ENCODE measurements at regions not wholly inside any gene's neighbourhood (a gene's known extent, or its start where the extent isn't known, plus 50 kb on each side); places are given as distances from the start of the nearest gene placed in this dataset.
"Not testable (repeated sequence)": the region's sequence is repeated elsewhere in the genome, so short reads cannot be mapped to it uniquely, and the experiment has no call there.

GRCh38 chr18:65998971-65999700 is 248.3 kb downstream of the CDH7 start:
- H3K4me3 Mint-ChIP-seq; H3K4me1 Mint-ChIP-seq; H3K36me3 Mint-ChIP-seq (ENCODE audit: low read depth); H3K27me3 Mint-ChIP-seq; CTCF ChIA-PET; H3K27ac Mint-ChIP-seq; H3K9me3 Mint-ChIP-seq; DNase-seq; POLR2A ChIA-PET: not testable (repeated sequence)

GRCh38 chr18:65995206-65995605 is 244.4 kb downstream of the CDH7 start:
- no peak overlapping the region for H3K27ac Mint-ChIP-seq
- no peaks in the 10 kb centered on the region for H3K4me1 Mint-ChIP-seq
- no peak overlapping the region for H3K4me3 Mint-ChIP-seq
- H3K27me3 Mint-ChIP-seq: no peaks in the 10 kb centered on the region
- peaks cover 9% of the 10 kb centered on the region for H3K9me3 Mint-ChIP-seq
- H3K36me3 Mint-ChIP-seq (ENCODE audit: low read depth): no peaks in the 10 kb centered on the region
- ChIA-PET CTCF (no interaction called here), POLR2A (no interaction called here)
- no peak for DNase-seq

- no peak for DNase-seq
- H3K4me3 Mint-ChIP-seq: no peak overlapping the region
- POLR2A ChIA-PET: no interaction called here
- no peak overlapping the region for H3K27ac Mint-ChIP-seq
- CTCF ChIA-PET: no interaction called here
- H3K36me3 Mint-ChIP-seq (ENCODE audit: low read depth): no peaks in the 10 kb centered on the region
- no peaks in the 10 kb centered on the region for H3K27me3 Mint-ChIP-seq
- peaks cover 9% of the 10 kb centered on the region for H3K9me3 Mint-ChIP-seq
- H3K4me1 Mint-ChIP-seq: no peaks in the 10 kb centered on the region
Measured at GRCh38 chr18:65994302-65994701, 243.5 kb downstream of the CDH7 start.

- H3K9me3 Mint-ChIP-seq: peaks cover 7% of the 10 kb centered on the region
- ChIA-PET POLR2A (no interaction called here), CTCF (no interaction called here)
- no peak overlapping the region for H3K4me3 Mint-ChIP-seq
- no peak for DNase-seq
- no peaks in the 10 kb centered on the region for H3K27me3 Mint-ChIP-seq
- H3K27ac Mint-ChIP-seq: no peak overlapping the region
- H3K36me3 Mint-ChIP-seq (ENCODE audit: low read depth): no peaks in the 10 kb centered on the region
- no peaks in the 10 kb centered on the region for H3K4me1 Mint-ChIP-seq
Measured at GRCh38 chr18:65990944-65991708, 240.3 kb downstream of the CDH7 start.

GRCh38 chr18:65990174-65990690 is 239.4 kb downstream of the CDH7 start:
- Mint-ChIP-seq H3K27ac (no peak overlapping the region), H3K4me3 (no peak overlapping the region), H3K36me3 (ENCODE audit: low read depth) (no peaks in the 10 kb centered on the region), H3K9me3 (peaks cover 7% of the 10 kb centered on the region), H3K4me1 (no peaks in the 10 kb centered on the region), H3K27me3 (no peaks in the 10 kb centered on the region)
- ChIA-PET CTCF (no interaction called here), POLR2A (no interaction called here)
- DNase-seq: no peak

- no peaks in the 10 kb centered on the region for H3K36me3 Mint-ChIP-seq (ENCODE audit: low read depth)
- POLR2A ChIA-PET: no interaction called here
- H3K4me3 Mint-ChIP-seq: no peak overlapping the region
- H3K4me1 Mint-ChIP-seq: no peaks in the 10 kb centered on the region
- H3K27me3 Mint-ChIP-seq: no peaks in the 10 kb centered on the region
- CTCF ChIA-PET: no interaction called here
- DNase-seq: no peak
- peaks cover 2% of the 10 kb centered on the region for H3K9me3 Mint-ChIP-seq
- no peak overlapping the region for H3K27ac Mint-ChIP-seq
Measured at GRCh38 chr18:65988972-65989371, 238.2 kb downstream of the CDH7 start.

- CTCF ChIA-PET: no interaction called here
- no peaks in the 10 kb centered on the region for H3K27me3 Mint-ChIP-seq
Measured at GRCh38 chr18:65988386-65988785, 237.6 kb downstream of the CDH7 start.

GRCh38 chr18:65983750-65984149 is 232.9 kb downstream of the CDH7 start:
- POLR2A ChIA-PET: no interaction called here
- H3K27me3 Mint-ChIP-seq: no peaks in the 10 kb centered on the region
- no peak overlapping the region for H3K27ac Mint-ChIP-seq
- no peak for DNase-seq
- CTCF ChIA-PET: no interaction called here
- H3K4me1 Mint-ChIP-seq: no peaks in the 10 kb centered on the region
- peaks cover 3% of the 10 kb centered on the region for H3K9me3 Mint-ChIP-seq
- no peak overlapping the region for H3K4me3 Mint-ChIP-seq
- no peaks in the 10 kb centered on the region for H3K36me3 Mint-ChIP-seq (ENCODE audit: low read depth)

More at GRCh38 chr18:65988386-65988785, 237.6 kb downstream of the CDH7 start:
- Mint-ChIP-seq H3K4me3 (no peak overlapping the region), H3K27ac (no peak overlapping the region), H3K9me3 (peaks cover 2% of the 10 kb centered on the region), H3K4me1 (no peaks in the 10 kb centered on the region), H3K36me3 (ENCODE audit: low read depth) (no peaks in the 10 kb centered on the region)
- DNase-seq: no peak
- POLR2A ChIA-PET: no interaction called here

- DNase-seq: no peak
- H3K27ac Mint-ChIP-seq: no peak overlapping the region
- H3K4me1 Mint-ChIP-seq: no peaks in the 10 kb centered on the region
- peaks cover 3% of the 10 kb centered on the region for H3K9me3 Mint-ChIP-seq
- no peaks in the 10 kb centered on the region for H3K36me3 Mint-ChIP-seq (ENCODE audit: low read depth)
- ChIA-PET POLR2A (no interaction called here), CTCF (no interaction called here)
- no peak overlapping the region for H3K4me3 Mint-ChIP-seq
- no peaks in the 10 kb centered on the region for H3K27me3 Mint-ChIP-seq
Measured at GRCh38 chr18:65975536-65975935, 224.7 kb downstream of the CDH7 start.

- no peak overlapping the region for H3K4me3 Mint-ChIP-seq
- no peaks in the 10 kb centered on the region for H3K36me3 Mint-ChIP-seq (ENCODE audit: low read depth)
- no peak for DNase-seq
- no peaks in the 10 kb centered on the region for H3K27me3 Mint-ChIP-seq
- peaks cover 3% of the 10 kb centered on the region for H3K9me3 Mint-ChIP-seq
- H3K27ac Mint-ChIP-seq: no peak overlapping the region
- ChIA-PET CTCF (no interaction called here), POLR2A (no interaction called here)
- H3K4me1 Mint-ChIP-seq: no peaks in the 10 kb centered on the region
Measured at GRCh38 chr18:65974758-65975157, 223.9 kb downstream of the CDH7 start.

- H3K27ac Mint-ChIP-seq: no peak overlapping the region
Measured at GRCh38 chr18:65968239-65969004, 217.6 kb downstream of the CDH7 start.

GRCh38 chr18:65955747-65956146 is 204.9 kb downstream of the CDH7 start:
- Mint-ChIP-seq H3K36me3 (ENCODE audit: low read depth) (no peaks in the 10 kb centered on the region), H3K4me1 (no peaks in the 10 kb centered on the region), H3K27ac (no peak overlapping the region), H3K9me3 (no peaks in the 10 kb centered on the region), H3K27me3 (no peaks in the 10 kb centered on the region), H3K4me3 (no peak overlapping the region)
- CTCF ChIA-PET: no interaction called here
- POLR2A ChIA-PET: no interaction called here
- DNase-seq: no peak

More at GRCh38 chr18:65968239-65969004, 217.6 kb downstream of the CDH7 start:
- peaks cover 1% of the 10 kb centered on the region for H3K9me3 Mint-ChIP-seq
- no peaks in the 10 kb centered on the region for H3K27me3 Mint-ChIP-seq
- DNase-seq: no peak
- H3K4me1 Mint-ChIP-seq: no peaks in the 10 kb centered on the region
- H3K4me3 Mint-ChIP-seq: no peak overlapping the region
- ChIA-PET CTCF (no interaction called here), POLR2A (no interaction called here)
- no peaks in the 10 kb centered on the region for H3K36me3 Mint-ChIP-seq (ENCODE audit: low read depth)

- ChIA-PET CTCF (no interaction called here), POLR2A (no interaction called here)
- Mint-ChIP-seq H3K36me3 (ENCODE audit: low read depth) (no peaks in the 10 kb centered on the region), H3K4me1 (no peaks in the 10 kb centered on the region), H3K27ac (no peak overlapping the region), H3K9me3 (no peaks in the 10 kb centered on the region), H3K27me3 (no peaks in the 10 kb centered on the region), H3K4me3 (no peak overlapping the region)
- no peak for DNase-seq
Measured at GRCh38 chr18:65954372-65954771, 203.6 kb downstream of the CDH7 start.

All from activated CD4-positive, alpha-beta T cell treated with anti-CD3 and anti-CD28 coated beads, Interleukin-2, amount 10 ng/mL, durations not matched to agents 7 days and 5 days (primary cell).